ENCODE measurements at regions not wholly inside any gene's neighbourhood (a gene's known extent, or its start where the extent isn't known, plus 50 kb on each side); places are given as distances from the start of the nearest gene placed in this dataset.
A peak's percentile ranks its signal among the peaks of the same experiment; 100 is the strongest.
"Not testable (repeated sequence)": the region's sequence is repeated elsewhere in the genome, so short reads cannot be mapped to it uniquely, and the experiment has no call there.

- DNase-seq (ENCODE audit: low read depth), result no peak
Measured at GRCh38 chr10:6924166-6924565, 344.1 kb upstream of the PRKCQ start.

GRCh38 chr10:6921026-6921425 is 340.9 kb upstream of the PRKCQ start:
- DNase-seq (ENCODE audit: low read depth), result not testable (repeated sequence)

GRCh38 chr10:6920072-6921019 is 340.3 kb upstream of the PRKCQ start:
- peak; percentile 72 for DNase-seq (ENCODE audit: low read depth)

- DNase-seq (ENCODE audit: low read depth), result no peak
Measured at GRCh38 chr10:6919077-6919476, 339.0 kb upstream of the PRKCQ start.

GRCh38 chr10:6918305-6918704 is 338.2 kb upstream of the PRKCQ start:
- DNase-seq (ENCODE audit: low read depth), result peak; percentile 64

- DNase-seq (ENCODE audit: low read depth), result no peak
Measured at GRCh38 chr10:6917125-6917524, 337.0 kb upstream of the PRKCQ start.

GRCh38 chr10:6916601-6917000 is 336.5 kb upstream of the PRKCQ start:
- DNase-seq (ENCODE audit: low read depth), result no peak

GRCh38 chr10:6915307-6915706 is 335.2 kb upstream of the PRKCQ start:
- DNase-seq (ENCODE audit: low read depth), result no peak

- no peak for DNase-seq (ENCODE audit: low read depth)
Measured at GRCh38 chr10:6912929-6913328, 332.9 kb upstream of the PRKCQ start.

GRCh38 chr10:6912424-6912823 is 332.3 kb upstream of the PRKCQ start:
- no peak for DNase-seq (ENCODE audit: low read depth)

- DNase-seq (ENCODE audit: low read depth), result no peak
Measured at GRCh38 chr10:6912021-6912420, 331.9 kb upstream of the PRKCQ start.

- no peak for DNase-seq (ENCODE audit: low read depth)
Measured at GRCh38 chr10:6909905-6910560, 330.0 kb upstream of the PRKCQ start.

GRCh38 chr10:6907877-6908530 is 327.9 kb upstream of the PRKCQ start:
- DNase-seq (ENCODE audit: low read depth), result no peak

- no peak for DNase-seq (ENCODE audit: low read depth)
Measured at GRCh38 chr10:6894405-6894804, 314.3 kb upstream of the PRKCQ start.

- DNase-seq (ENCODE audit: low read depth), result no peak
Measured at GRCh38 chr10:6892864-6893263, 312.8 kb upstream of the PRKCQ start.

GRCh38 chr10:6891924-6892323 is 311.8 kb upstream of the PRKCQ start:
- DNase-seq (ENCODE audit: low read depth), result no peak

- no peak for DNase-seq (ENCODE audit: low read depth)
Measured at GRCh38 chr10:6889718-6890117, 309.6 kb upstream of the PRKCQ start.

GRCh38 chr10:6888434-6888833 is 308.4 kb upstream of the PRKCQ start:
- DNase-seq (ENCODE audit: low read depth), result no peak

GRCh38 chr10:6885284-6885683 is 305.2 kb upstream of the PRKCQ start:
- no peak for DNase-seq (ENCODE audit: low read depth)

- no peak for DNase-seq (ENCODE audit: low read depth)
Measured at GRCh38 chr10:6881987-6882386, 301.9 kb upstream of the PRKCQ start.

GRCh38 chr10:6877722-6878392 is 297.8 kb upstream of the PRKCQ start:
- DNase-seq (ENCODE audit: low read depth), result no peak

- DNase-seq (ENCODE audit: low read depth), result no peak
Measured at GRCh38 chr10:6877336-6877721, 297.3 kb upstream of the PRKCQ start.

Data from stimulated activated CD8-positive, alpha-beta memory T cell treated with anti-CD3 and anti-CD28 coated beads, Interleukin-4, amount 100 ng/mL, for 24 hours (primary cell).